CD4-positive, alpha-beta T cell (primary cell): ENCODE measurements at regions not wholly inside any gene's neighbourhood (a gene's known extent, or its start where the extent isn't known, plus 50 kb on each side); places are given as distances from the start of the nearest gene placed in this dataset.

Experiments
- ATAC-seq: fragments of 200-7000 bp; cut with Tn5 transposase; one replicate; pipeline ENCODE4 v1.10.0; 2022; ENCODE audit warnings: mild to moderate bottlenecking; ENCODE audit not compliant: poor library complexity
- CTCF ChIA-PET: fragments of 350-600 bp; sonication (Branson Sonifier 250); formaldehyde crosslinking; loops from one replicate; lab custom pipeline; 2021; ENCODE audit warnings: antibody characterized with exemption, inconsistent platforms; lab: Charles Lee
- POLR2A ChIA-PET: fragments of 350-600 bp; sonication (Branson Sonifier 250); formaldehyde crosslinking; loops from one replicate; lab custom pipeline; 2021; ENCODE audit warnings: antibody characterized with exemption, inconsistent platforms; lab: Charles Lee
- DNase-seq, 14 experiments: peaks; one replicate each; pipeline ENCODE4 v3.0.0-alpha.2; 2013 to 2020; ENCODE audit warnings: mixed read lengths in 2 of 14
- H3K27ac ChIP-seq, 2 donors: one replicate each; pipeline versions ENCODE4 v1.5.1 to v1.7.0; 2013; ENCODE audit warnings: low read length in 2 of 2, low read depth in 1 of 2, mild to moderate bottlenecking in 1 of 2
- H3K27me3 ChIP-seq, 2 experiments: 1 replicate in 1 of 2; 2 replicates in 1 of 2; pipeline versions ENCODE4 v1.6.1 to v1.7.0; 2013; ENCODE audit warnings: low read length in 2 of 2, control low read depth in 1 of 2, mild to moderate bottlenecking in 1 of 2, moderate library complexity in 1 of 2; ENCODE audit not compliant: insufficient read depth in 2 of 2, control insufficient read depth in 1 of 2
- H3K36me3 ChIP-seq: one replicate; pipeline ENCODE4 v1.6.1; 2013; ENCODE audit warnings: low read length, control low read depth; ENCODE audit not compliant: insufficient read depth
- H3K4me1 ChIP-seq: one replicate; pipeline ENCODE4 v1.6.1; 2013; ENCODE audit warnings: low read length, control low read depth; ENCODE audit not compliant: insufficient read depth
- H3K4me3 ChIP-seq: one replicate; pipeline ENCODE4 v1.5.1; 2013; ENCODE audit warnings: mild to moderate bottlenecking, low read length, moderate library complexity
- H3K9me3 ChIP-seq, 2 experiments: 1 replicate in 1 of 2; 2 replicates in 1 of 2; pipeline versions ENCODE4 v1.6.1 to v1.7.0; 2013; ENCODE audit warnings: low read length in 2 of 2, mild to moderate bottlenecking in 2 of 2, control low read depth in 1 of 2, moderate library complexity in 1 of 2; ENCODE audit not compliant: control insufficient read depth in 1 of 2, insufficient read depth in 1 of 2
- H3K27ac Mint-ChIP-seq: one replicate; pipeline ENCODE4 v1.8.0; 2020; ENCODE audit warnings: mixed read lengths
- H3K27me3 Mint-ChIP-seq: one replicate; pipeline ENCODE4 v1.8.0; 2021; ENCODE audit warnings: mixed read lengths
- H3K36me3 Mint-ChIP-seq: one replicate; pipeline ENCODE4 v1.8.0; 2021; ENCODE audit warnings: low read depth, mixed read lengths
- H3K4me1 Mint-ChIP-seq: one replicate; pipeline ENCODE4 v1.8.0; 2021; ENCODE audit warnings: low read depth, mixed read lengths
- H3K4me3 Mint-ChIP-seq: one replicate; pipeline ENCODE4 v1.8.0; 2020; ENCODE audit warnings: mild to moderate bottlenecking, mixed read lengths
- H3K9me3 Mint-ChIP-seq: one replicate; pipeline ENCODE4 v1.8.0; 2020; ENCODE audit warnings: mixed read lengths
- CTCF ChIP-seq: fragments of 200-600 bp; IDR thresholded peaks from one replicate; pipeline ENCODE4 v1.8.0; 2022; ENCODE audit warnings: antibody characterized with exemption, mild to moderate bottlenecking
- intact Hi-C, 2 experiments: fragments of 100-400 bp; cut with DNase I in 1 of 2; cut with micrococcal nuclease in 1 of 2; formaldehyde crosslinking; loops; one replicate each; pipeline versions ENCODE4 v1.15.1 to v1.9.0; 2023 to 2025; cut with DNase I, micrococcal nuclease

GRCh38 chr6:88547768-88548167 is 381.6 kb upstream of the CNR1 start:
- no peaks in the 10 kb centered on the region for H3K9me3 Mint-ChIP-seq
- Histone ChIP-seq H3K4me3 (no peak overlapping the region), H3K9me3 (peaks cover 0 to 3% of the 10 kb centered on the region in 2 experiments), H3K27ac (no peak overlapping the region), H3K27me3 (no peaks in the 10 kb centered on the region), H3K36me3 (no peaks in the 10 kb centered on the region), H3K4me1 (no peaks in the 10 kb centered on the region)
- ChIA-PET CTCF (no interaction called here), POLR2A (no interaction called here)
- intact Hi-C loops: no loop called here
- H3K27ac Mint-ChIP-seq: no peak overlapping the region
- no peaks in the 10 kb centered on the region for H3K36me3 Mint-ChIP-seq
- no peak overlapping the region for H3K4me3 Mint-ChIP-seq
- no peak for TF ChIP-seq CTCF
- no peaks in the 10 kb centered on the region for H3K4me1 Mint-ChIP-seq
- H3K27me3 Mint-ChIP-seq: peaks cover 15% of the 10 kb centered on the region
- DNase-seq (no peak), ATAC-seq (no peak)

- Mint-ChIP-seq H3K9me3 (no peaks in the 10 kb centered on the region), H3K4me3 (no peak overlapping the region), H3K27me3 (peaks cover 8% of the 10 kb centered on the region), H3K27ac (no peak overlapping the region), H3K36me3 (no peaks in the 10 kb centered on the region), H3K4me1 (no peaks in the 10 kb centered on the region)
- H3K4me3 ChIP-seq: no peak overlapping the region
- no peaks in the 10 kb centered on the region for H3K27me3 ChIP-seq
- intact Hi-C loops: no loop called here
- ATAC-seq (no peak), DNase-seq (no peak)
- CTCF ChIA-PET: no interaction called here
- H3K27ac ChIP-seq: no peak overlapping the region
- peaks cover 0 to 3% of the 10 kb centered on the region in 2 experiments for H3K9me3 ChIP-seq
- no peaks in the 10 kb centered on the region for H3K4me1 ChIP-seq
- no peak for TF ChIP-seq CTCF
- no peaks in the 10 kb centered on the region for H3K36me3 ChIP-seq
- POLR2A ChIA-PET: no interaction called here
Observed at GRCh38 chr6:88545991-88546390, 379.8 kb upstream of the CNR1 start.

- Mint-ChIP-seq H3K9me3 (no peaks in the 10 kb centered on the region), H3K36me3 (no peaks in the 10 kb centered on the region), H3K27ac (no peak overlapping the region), H3K27me3 (peaks cover 8% of the 10 kb centered on the region), H3K4me3 (no peak overlapping the region), H3K4me1 (no peaks in the 10 kb centered on the region)
- CTCF ChIA-PET: no interaction called here
- Histone ChIP-seq H3K27me3 (no peaks in the 10 kb centered on the region), H3K4me3 (no peak overlapping the region), H3K27ac (no peak overlapping the region), H3K9me3 (peaks cover 0 to 3% of the 10 kb centered on the region in 2 experiments), H3K36me3 (no peaks in the 10 kb centered on the region), H3K4me1 (no peaks in the 10 kb centered on the region)
- DNase-seq (no peak), ATAC-seq (no peak)
- no peak for TF ChIP-seq CTCF
- POLR2A ChIA-PET: no interaction called here
- intact Hi-C loops: no loop called here
Observed at GRCh38 chr6:88544986-88545612, 379.0 kb upstream of the CNR1 start.
